Activated CD4-positive, alpha-beta T cell treated with anti-CD3 and anti-CD28 coated beads, Interleukin-2, amount 10 ng/mL, durations not matched to agents 24 days and 14 days (primary cell): ENCODE measurements at regions not wholly inside any gene's neighbourhood (a gene's known extent, or its start where the extent isn't known, plus 50 kb on each side); places are given as distances from the start of the nearest gene placed in this dataset.

ENCODE experiments used
- DNase-seq: peaks from one replicate; pipeline ENCODE4 v3.0.0; 2022
- H3K27ac Mint-ChIP-seq: one replicate; pipeline ENCODE4 v1.8.0; 2022; ENCODE audit warnings: mild to moderate bottlenecking, mixed read lengths
- H3K27me3 Mint-ChIP-seq: one replicate; pipeline ENCODE4 v1.8.0; 2022; ENCODE audit warnings: mixed read lengths
- H3K36me3 Mint-ChIP-seq: one replicate; pipeline ENCODE4 v1.8.0; 2022; ENCODE audit warnings: low read depth, mild to moderate bottlenecking, mixed read lengths
- H3K4me1 Mint-ChIP-seq: one replicate; pipeline ENCODE4 v1.8.0; 2021; ENCODE audit warnings: mixed read lengths
- H3K4me3 Mint-ChIP-seq: one replicate; pipeline ENCODE4 v1.8.0; 2022; ENCODE audit warnings: mild to moderate bottlenecking, moderate library complexity, mixed read lengths
- H3K9me3 Mint-ChIP-seq: one replicate; pipeline ENCODE4 v1.8.0; 2021; ENCODE audit warnings: mixed read lengths
- intact Hi-C: fragments of 100-400 bp; cut with micrococcal nuclease; formaldehyde crosslinking; loops from one replicate; pipeline ENCODE4 v1.15.1; 2023

- H3K9me3 Mint-ChIP-seq: no peaks in the 10 kb centered on the region
- DNase-seq: peak; percentile 76
- no peaks in the 10 kb centered on the region for H3K36me3 Mint-ChIP-seq
- no peak overlapping the region for H3K4me3 Mint-ChIP-seq
- no peaks in the 10 kb centered on the region for H3K27me3 Mint-ChIP-seq
- H3K4me1 Mint-ChIP-seq: no peaks in the 10 kb centered on the region
- intact Hi-C loops: loop anchor here (1.0 kb wide), 1 partner anchor 533 kb away; no protein-coding TSS in a partner anchor
- no peak overlapping the region for H3K27ac Mint-ChIP-seq
These were observed 102.5 kb upstream of the MID1 start for GRCh38 chrX:10722851-10723250.

- H3K27me3 Mint-ChIP-seq: no peaks in the 10 kb centered on the region
- no peaks in the 10 kb centered on the region for H3K36me3 Mint-ChIP-seq
- intact Hi-C loops: no loop called here
- DNase-seq: no peak
- H3K4me1 Mint-ChIP-seq: no peaks in the 10 kb centered on the region
- no peaks in the 10 kb centered on the region for H3K9me3 Mint-ChIP-seq
- H3K27ac Mint-ChIP-seq: no peak overlapping the region
- H3K4me3 Mint-ChIP-seq: no peak overlapping the region
These were observed 104.7 kb upstream of the MID1 start for GRCh38 chrX:10725071-10725470.

GRCh38 chrX:10726647-10727046 is 106.3 kb upstream of the MID1 start:
- no peak overlapping the region for H3K27ac Mint-ChIP-seq
- DNase-seq: no peak
- no peak overlapping the region for H3K4me3 Mint-ChIP-seq
- intact Hi-C loops: no loop called here
- no peaks in the 10 kb centered on the region for H3K9me3 Mint-ChIP-seq
- H3K36me3 Mint-ChIP-seq: no peaks in the 10 kb centered on the region
- no peaks in the 10 kb centered on the region for H3K27me3 Mint-ChIP-seq
- H3K4me1 Mint-ChIP-seq: no peaks in the 10 kb centered on the region

- DNase-seq: no peak
- Mint-ChIP-seq H3K4me3 (no peak overlapping the region), H3K27me3 (no peaks in the 10 kb centered on the region), H3K36me3 (no peaks in the 10 kb centered on the region), H3K27ac (no peak overlapping the region), H3K9me3 (no peaks in the 10 kb centered on the region), H3K4me1 (no peaks in the 10 kb centered on the region)
- intact Hi-C loops: no loop called here
These were observed 108.5 kb upstream of the MID1 start for GRCh38 chrX:10728806-10729389.

GRCh38 chrX:10739426-10739825 is 119.0 kb upstream of the MID1 start:
- no peak overlapping the region for H3K27ac Mint-ChIP-seq
- no peak overlapping the region for H3K4me3 Mint-ChIP-seq
- intact Hi-C loops: no loop called here
- H3K27me3 Mint-ChIP-seq: no peaks in the 10 kb centered on the region
- DNase-seq: no peak
- no peaks in the 10 kb centered on the region for H3K9me3 Mint-ChIP-seq
- H3K36me3 Mint-ChIP-seq: no peaks in the 10 kb centered on the region
- H3K4me1 Mint-ChIP-seq: no peaks in the 10 kb centered on the region

- intact Hi-C loops: no loop called here
- Mint-ChIP-seq H3K36me3 (no peaks in the 10 kb centered on the region), H3K4me3 (no peak overlapping the region), H3K27ac (no peak overlapping the region), H3K9me3 (no peaks in the 10 kb centered on the region), H3K27me3 (no peaks in the 10 kb centered on the region), H3K4me1 (no peaks in the 10 kb centered on the region)
- no peak for DNase-seq
These were observed 120.6 kb upstream of the MID1 start for GRCh38 chrX:10741003-10741402.

GRCh38 chrX:10741550-10741949 is 121.2 kb upstream of the MID1 start:
- intact Hi-C loops: no loop called here
- Mint-ChIP-seq H3K36me3 (no peaks in the 10 kb centered on the region), H3K4me1 (no peaks in the 10 kb centered on the region), H3K9me3 (no peaks in the 10 kb centered on the region), H3K27me3 (no peaks in the 10 kb centered on the region), H3K27ac (no peak overlapping the region), H3K4me3 (no peak overlapping the region)
- no peak for DNase-seq

GRCh38 chrX:10743476-10743875 is 123.1 kb upstream of the MID1 start:
- Mint-ChIP-seq H3K4me1 (no peaks in the 10 kb centered on the region), H3K36me3 (no peaks in the 10 kb centered on the region), H3K27me3 (no peaks in the 10 kb centered on the region), H3K4me3 (no peak overlapping the region), H3K27ac (no peak overlapping the region), H3K9me3 (no peaks in the 10 kb centered on the region)
- intact Hi-C loops: no loop called here
- no peak for DNase-seq

- intact Hi-C loops: no loop called here
- no peaks in the 10 kb centered on the region for H3K9me3 Mint-ChIP-seq
These were observed 123.6 kb upstream of the MID1 start for GRCh38 chrX:10744007-10744406.

GRCh38 chrX:10747975-10748374 is 127.6 kb upstream of the MID1 start:
- DNase-seq: no peak
- H3K27me3 Mint-ChIP-seq: no peaks in the 10 kb centered on the region
- intact Hi-C loops: no loop called here
- no peak overlapping the region for H3K4me3 Mint-ChIP-seq
- H3K36me3 Mint-ChIP-seq: no peaks in the 10 kb centered on the region
- no peaks in the 10 kb centered on the region for H3K9me3 Mint-ChIP-seq
- H3K27ac Mint-ChIP-seq: no peak overlapping the region
- H3K4me1 Mint-ChIP-seq: no peaks in the 10 kb centered on the region

More at GRCh38 chrX:10744007-10744406, 123.6 kb upstream of the MID1 start:
- no peak for DNase-seq
- H3K36me3 Mint-ChIP-seq: no peaks in the 10 kb centered on the region
- no peak overlapping the region for H3K27ac Mint-ChIP-seq
- no peak overlapping the region for H3K4me3 Mint-ChIP-seq
- H3K4me1 Mint-ChIP-seq: no peaks in the 10 kb centered on the region
- H3K27me3 Mint-ChIP-seq: no peaks in the 10 kb centered on the region

- Mint-ChIP-seq H3K4me3 (no peak overlapping the region), H3K9me3 (no peaks in the 10 kb centered on the region), H3K27me3 (no peaks in the 10 kb centered on the region), H3K36me3 (no peaks in the 10 kb centered on the region), H3K27ac (no peak overlapping the region), H3K4me1 (no peaks in the 10 kb centered on the region)
- DNase-seq: no peak
- intact Hi-C loops: no loop called here
These were observed 128.7 kb upstream of the MID1 start for GRCh38 chrX:10749113-10749512.

- Mint-ChIP-seq H3K4me3 (no peak overlapping the region), H3K9me3 (no peaks in the 10 kb centered on the region), H3K27me3 (no peaks in the 10 kb centered on the region), H3K36me3 (no peaks in the 10 kb centered on the region), H3K4me1 (no peaks in the 10 kb centered on the region), H3K27ac (no peak overlapping the region)
- no peak for DNase-seq
- intact Hi-C loops: no loop called here
These were observed 130.2 kb upstream of the MID1 start for GRCh38 chrX:10750581-10750980.

GRCh38 chrX:10753116-10753515 is 132.7 kb upstream of the MID1 start:
- H3K27ac Mint-ChIP-seq: no peak overlapping the region
- H3K4me1 Mint-ChIP-seq: no peaks in the 10 kb centered on the region
- no peaks in the 10 kb centered on the region for H3K9me3 Mint-ChIP-seq
- no peaks in the 10 kb centered on the region for H3K36me3 Mint-ChIP-seq
- no peak overlapping the region for H3K4me3 Mint-ChIP-seq
- no peaks in the 10 kb centered on the region for H3K27me3 Mint-ChIP-seq
- no peak for DNase-seq
- intact Hi-C loops: no loop called here

- H3K9me3 Mint-ChIP-seq: no peaks in the 10 kb centered on the region
- H3K36me3 Mint-ChIP-seq: no peaks in the 10 kb centered on the region
- DNase-seq: no peak
- no peak overlapping the region for H3K27ac Mint-ChIP-seq
- no peaks in the 10 kb centered on the region for H3K27me3 Mint-ChIP-seq
- H3K4me3 Mint-ChIP-seq: no peak overlapping the region
- no peaks in the 10 kb centered on the region for H3K4me1 Mint-ChIP-seq
- intact Hi-C loops: no loop called here
These were observed 134.1 kb upstream of the MID1 start for GRCh38 chrX:10754445-10754844.
